GM12864 (cell line): ENCODE measurements at regions not wholly inside any gene's neighbourhood (a gene's known extent, or its start where the extent isn't known, plus 50 kb on each side); places are given as distances from the start of the nearest gene placed in this dataset.

Experiments used
- DNase-seq: peaks from one replicate; pipeline ENCODE4 v3.0.0-alpha.2; 2011; ENCODE audit warnings: low read depth
- H3K4me3 ChIP-seq: 2 replicates; pipeline ENCODE4 v1.5.1; 2011; ENCODE audit warnings: mild to moderate bottlenecking, low read depth, low read length, control low read depth
- CTCF ChIP-seq: IDR thresholded peaks from 2 replicates; pipeline ENCODE4 v1.5.1; 2011; ENCODE audit warnings: low read depth, mild to moderate bottlenecking, moderate library complexity, low read length, control low read depth, inconsistent platforms; ENCODE audit errors: missing control alignments

GRCh38 chrX:123809854-123810375 lies 49.9 kb upstream of the XIAP start:
- no peak overlapping the region for H3K4me3 ChIP-seq
- no peak for TF ChIP-seq CTCF
- DNase-seq, result no peak
